IMR-90 (cell line): ENCODE measurements at regions not wholly inside any gene's neighbourhood (a gene's known extent, or its start where the extent isn't known, plus 50 kb on each side); places are given as distances from the start of the nearest gene placed in this dataset.

ENCODE experiments used
- ATAC-seq: fragments of 200-7000 bp; cut with Tn5 transposase; 2 replicates; pipeline ENCODE4 v1.9.1; 2020; ENCODE audit warnings: low read depth, mild to moderate bottlenecking, moderate library complexity
- BruUV-seq: library from RNA; stranded (reverse); fragments of 400-500 nt; replicated peaks from 2 replicates; lab custom pipeline; 2021; lab: Mats Ljungman, UMichigan
- CTCF ChIA-PET: fragments of 300-600 bp; formaldehyde crosslinking; extraction: SDS; loops from one replicate; lab custom pipeline; 2021; ENCODE audit warnings: antibody characterized with exemption; lab: Yijun Ruan, JAX
- POLR2A ChIA-PET: fragments of 300-600 bp; sonication (Branson Sonifier 250); formaldehyde crosslinking; loops from one replicate; lab custom pipeline; 2022; ENCODE audit warnings: antibody characterized with exemption; ENCODE audit not compliant: unreplicated experiment; lab: Charles Lee
- DNase-seq: peaks from one replicate; pipeline ENCODE4 v3.0.0; 2013
- H2AFZ ChIP-seq: replicated peaks from 2 replicates; pipeline ENCODE3; 2013; ENCODE audit warnings: low read length, mild to moderate bottlenecking; ENCODE audit not compliant: poor library complexity
- H2AK5ac ChIP-seq: 2 replicates; pipeline ENCODE4 v1.6.1; 2013; ENCODE audit warnings: low read depth, low read length, inconsistent platforms
- H2AK9ac ChIP-seq: replicated peaks from 2 replicates; pipeline ENCODE3; 2013; ENCODE audit warnings: mild to moderate bottlenecking, low read depth, low read length, moderate library complexity; ENCODE audit not compliant: poor library complexity
- H2BK120ac ChIP-seq: 2 replicates; pipeline ENCODE4 v1.6.1; 2013; ENCODE audit warnings: low read depth, low read length, inconsistent platforms
- H2BK15ac ChIP-seq: 3 replicates; pipeline ENCODE4 v1.6.1; 2013; ENCODE audit warnings: low read depth, low read length, inconsistent platforms
- H2BK20ac ChIP-seq: 2 replicates; pipeline ENCODE4 v1.6.1; 2013; ENCODE audit warnings: low read depth, mild to moderate bottlenecking, inconsistent platforms, low read length, moderate library complexity
- H2BK5ac ChIP-seq: 2 replicates; pipeline ENCODE4 v1.6.1; 2013; ENCODE audit warnings: mild to moderate bottlenecking, low read depth, low read length, inconsistent platforms; ENCODE audit not compliant: poor library complexity, severe bottlenecking
- H3K14ac ChIP-seq: replicated peaks from 2 replicates; pipeline ENCODE4 v1.6.1; 2013; ENCODE audit warnings: low read depth, low read length, inconsistent platforms
- H3K18ac ChIP-seq: 2 replicates; pipeline ENCODE4 v1.6.1; 2013; ENCODE audit warnings: low read depth, low read length, control low read depth
- H3K23ac ChIP-seq: 2 replicates; pipeline ENCODE4 v1.6.1; 2013; ENCODE audit warnings: low read depth, low read length, inconsistent platforms
- H3K27ac ChIP-seq: 2 replicates; pipeline ENCODE4 v1.5.1; 2013; ENCODE audit warnings: mild to moderate bottlenecking, control low read depth, low read length; ENCODE audit not compliant: insufficient read depth
- H3K27me3 ChIP-seq: 2 replicates; pipeline ENCODE4 v1.6.1; 2013; ENCODE audit warnings: low read length; ENCODE audit not compliant: control insufficient read depth, insufficient read depth
- H3K36me3 ChIP-seq: 2 replicates; pipeline ENCODE4 v1.6.1; 2013; ENCODE audit warnings: low read length, mixed read lengths; ENCODE audit not compliant: control insufficient read depth, insufficient read depth
- H3K4ac ChIP-seq: 2 replicates; pipeline ENCODE4 v1.6.1; 2013; ENCODE audit warnings: low read depth, low read length, inconsistent platforms
- H3K4me1 ChIP-seq: 2 replicates; pipeline ENCODE4 v1.6.1; 2013; ENCODE audit warnings: low read length, mixed read lengths; ENCODE audit not compliant: control insufficient read depth, insufficient read depth
- H3K4me2 ChIP-seq: 2 replicates; pipeline ENCODE4 v1.6.1; 2013; ENCODE audit warnings: low read depth, mild to moderate bottlenecking, control low read depth, low read length, moderate library complexity
- H3K4me3 ChIP-seq: 2 replicates; pipeline ENCODE4 v1.5.1; 2013; ENCODE audit warnings: low read depth, mild to moderate bottlenecking, control low read depth, low read length, moderate library complexity; ENCODE audit not compliant: insufficient read depth
- H3K56ac ChIP-seq: 2 replicates; pipeline ENCODE4 v1.6.1; 2013; ENCODE audit warnings: low read length, inconsistent platforms; ENCODE audit not compliant: insufficient read depth; ENCODE audit errors: extremely low read depth
- H3K79me1 ChIP-seq, 2 experiments: 2 replicates each; pipeline ENCODE4 v1.6.1; 2013; ENCODE audit warnings: low read length in 2 of 2, inconsistent platforms in 1 of 2, low read depth in 1 of 2
- H3K9ac ChIP-seq: 2 replicates; pipeline ENCODE4 v1.6.1; 2013; ENCODE audit warnings: low read depth, low read length, control low read depth
- H3K9me1 ChIP-seq: 2 replicates; pipeline ENCODE4 v1.6.1; 2013; ENCODE audit warnings: low read length, inconsistent platforms; ENCODE audit not compliant: insufficient read depth
- H3K9me3 ChIP-seq: 2 replicates; pipeline ENCODE4 v1.6.1; 2013; ENCODE audit warnings: low read length; ENCODE audit not compliant: control insufficient read depth, insufficient read depth
- H4K20me1 ChIP-seq: 2 replicates; pipeline ENCODE4 v1.6.1; 2013; ENCODE audit warnings: low read length, inconsistent platforms; ENCODE audit not compliant: insufficient read depth
- H4K5ac ChIP-seq: 2 replicates; pipeline ENCODE4 v1.6.1; 2013; ENCODE audit warnings: mild to moderate bottlenecking, low read depth, low read length, control low read depth
- H4K8ac ChIP-seq, 2 experiments: 2 replicates each; pipeline ENCODE4 v1.6.1; 2013; ENCODE audit warnings: low read depth in 2 of 2, low read length in 2 of 2, control low read depth in 1 of 2, inconsistent platforms in 1 of 2
- H4K91ac ChIP-seq: 2 replicates; pipeline ENCODE4 v1.6.1; 2013; ENCODE audit warnings: low read depth, low read length, inconsistent platforms; ENCODE audit not compliant: insufficient read depth
- NFE2L2 ChIP-seq: fragments of 150-350 bp; IDR thresholded peaks from 2 replicates; pipeline ENCODE4 v1.6.1; 2016; ENCODE audit warnings: low read depth, mild to moderate bottlenecking, low read length
- dilution Hi-C: fragments of 300-500 bp; cut with HindIII; formaldehyde crosslinking; loops from one replicate; pipeline ENCODE4 v1.14.3; 2018; ENCODE audit warnings: low sequenced_read_pairs; ENCODE audit not compliant: unreplicated experiment
- in situ Hi-C: fragments of 300-500 bp; cut with MboI; formaldehyde crosslinking; loops from 3 replicates; pipeline ENCODE4 v1.14.3; 2019; ENCODE audit warnings: low sequenced_read_pairs, inconsistent platforms, mixed read lengths
- intact Hi-C: fragments of 100-400 bp; cut with micrococcal nuclease; formaldehyde crosslinking; loops from 2 replicates; pipeline ENCODE4 v1.10.0; 2022

GRCh38 chr5:164921722-164922121, 1416.3 kb downstream of the MAT2B start:
- no peak overlapping the region for H4K5ac ChIP-seq
- H2AFZ ChIP-seq: no peak overlapping the region
- no peak for DNase-seq
- no peak overlapping the region for H3K4me2 ChIP-seq
- no peak overlapping the region for H3K18ac ChIP-seq
- H3K27me3 ChIP-seq: no peaks in the 10 kb centered on the region
- H4K20me1 ChIP-seq: no peaks in the 10 kb centered on the region
- H3K27ac ChIP-seq: no peak overlapping the region
- ChIA-PET CTCF (no interaction called here), POLR2A (no interaction called here)
- no peaks in the 10 kb centered on the region for H3K9me1 ChIP-seq
- H2BK5ac ChIP-seq: no peak overlapping the region
- intact Hi-C loops: no loop called here
- no peak overlapping the region for H3K14ac ChIP-seq
- H3K23ac ChIP-seq: no peak overlapping the region
- no peak overlapping the region for H2AK5ac ChIP-seq
- dilution Hi-C loops: no loop called here
- no peak overlapping the region for H3K4me3 ChIP-seq
- H3K9me3 ChIP-seq: peaks cover 2% of the 10 kb centered on the region; the same call in 1 of the 2 replicates
- H4K8ac ChIP-seq: no peak overlapping the region
- no peak overlapping the region for H2BK15ac ChIP-seq
- no peak overlapping the region for H2AK9ac ChIP-seq
- no peaks in the 10 kb centered on the region for H3K79me1 ChIP-seq
- no peak overlapping the region for H2BK20ac ChIP-seq
- H3K4me1 ChIP-seq: no peaks in the 10 kb centered on the region
- H3K9ac ChIP-seq: no peak overlapping the region
- H3K36me3 ChIP-seq: no peaks in the 10 kb centered on the region
- no TSS peak for BruUV-seq
- ATAC-seq: no peak
- no peak overlapping the region for H2BK120ac ChIP-seq
- no peak overlapping the region for H4K91ac ChIP-seq
- TF ChIP-seq NFE2L2: no peak
- H3K56ac ChIP-seq: no peak overlapping the region
- no peak overlapping the region for H3K4ac ChIP-seq
- in situ Hi-C loops: no loop called here
